GM19238 (cell line): ENCODE measurements at regions not wholly inside any gene's neighbourhood (a gene's known extent, or its start where the extent isn't known, plus 50 kb on each side); places are given as distances from the start of the nearest gene placed in this dataset.

Experiments used
- DNase-seq: peaks from one replicate; pipeline ENCODE4 v3.0.0; 2011; ENCODE audit warnings: low spot score; ENCODE audit not compliant: insufficient read length

- DNase-seq = no peak
These were observed 251.4 kb upstream of the ROPN1 start for GRCh38 chr3:124243177-124243859.

- no peak for DNase-seq
These were observed 254.5 kb upstream of the ROPN1 start for GRCh38 chr3:124246376-124246775.

GRCh38 chr3:124246949-124247348 lies 255.0 kb upstream of the ROPN1 start:
- DNase-seq = no peak

GRCh38 chr3:124248471-124249028 lies 256.6 kb upstream of the ROPN1 start:
- no peak for DNase-seq

- no peak for DNase-seq
These were observed 257.1 kb upstream of the ROPN1 start for GRCh38 chr3:124249038-124249437.

- no peak for DNase-seq
These were observed 258.1 kb upstream of the ROPN1 start for GRCh38 chr3:124250053-124250452.

- DNase-seq = no peak
These were observed 264.2 kb upstream of the ROPN1 start for GRCh38 chr3:124256156-124256555.

- no peak for DNase-seq
These were observed 264.7 kb upstream of the ROPN1 start for GRCh38 chr3:124256599-124256998.

- no peak for DNase-seq
These were observed 265.5 kb upstream of the ROPN1 start for GRCh38 chr3:124257336-124257864.

GRCh38 chr3:124258057-124258500 lies 266.2 kb upstream of the ROPN1 start:
- no peak for DNase-seq

- no peak for DNase-seq
These were observed 268.4 kb upstream of the ROPN1 start for GRCh38 chr3:124260206-124260915.

GRCh38 chr3:124261306-124261705 lies 269.4 kb upstream of the ROPN1 start:
- DNase-seq = no peak

GRCh38 chr3:124263168-124263567 lies 271.2 kb upstream of the ROPN1 start:
- no peak for DNase-seq

- no peak for DNase-seq
These were observed 272.4 kb upstream of the ROPN1 start for GRCh38 chr3:124264346-124264745.

- no peak for DNase-seq
These were observed 274.6 kb upstream of the ROPN1 start for GRCh38 chr3:124266487-124266886.

GRCh38 chr3:124267406-124267805 lies 275.5 kb upstream of the ROPN1 start:
- no peak for DNase-seq

GRCh38 chr3:124268355-124268754 lies 276.4 kb upstream of the ROPN1 start:
- DNase-seq = no peak

GRCh38 chr3:124269619-124270018 lies 277.7 kb upstream of the ROPN1 start:
- DNase-seq = no peak

GRCh38 chr3:124272605-124273151 lies 280.8 kb upstream of the ROPN1 start:
- no peak for DNase-seq

- no peak for DNase-seq
These were observed 281.7 kb upstream of the ROPN1 start for GRCh38 chr3:124273651-124274050.

- DNase-seq = no peak
These were observed 282.1 kb upstream of the ROPN1 start for GRCh38 chr3:124274051-124274450.

- no peak for DNase-seq
These were observed 283.5 kb upstream of the ROPN1 start for GRCh38 chr3:124275412-124275811.
